ENCODE measurements at regions not wholly inside any gene's neighbourhood (a gene's known extent, or its start where the extent isn't known, plus 50 kb on each side); places are given as distances from the start of the nearest gene placed in this dataset.

GRCh38 chr6:14239097-14239496, 121.5 kb downstream of the CD83 start:
- TF ChIP-seq POLR2A (IDR thresholded peaks at IDR 0.05; ENCODE audit: low read length) (no peak), GATA1 (IDR thresholded peaks at IDR 0.05; ENCODE audit: low read depth, low read length) (no peak)

Data from erythroblast (primary cell).